Calu3 (cell line): ENCODE measurements at regions not wholly inside any gene's neighbourhood (a gene's known extent, or its start where the extent isn't known, plus 50 kb on each side); places are given as distances from the start of the nearest gene placed in this dataset.

Experiments
- BruUV-seq: library from RNA; stranded (reverse); fragments of 400-500 nt; replicated peaks from 2 replicates; lab custom pipeline; 2021; lab: Mats Ljungman, UMichigan
- CTCF ChIA-PET: fragments of 300-600 bp; sonication (Branson Sonifier 250); formaldehyde crosslinking; loops from one replicate; lab custom pipeline; 2022; ENCODE audit warnings: antibody characterized with exemption; lab: Charles Lee
- DNase-seq: peaks from one replicate; pipeline ENCODE4 v3.0.0; 2022
- H3K27ac Mint-ChIP-seq: one replicate; pipeline ENCODE4 v1.8.0; 2022; ENCODE audit warnings: mixed read lengths; ENCODE audit not compliant: unreplicated experiment
- H3K27me3 Mint-ChIP-seq: one replicate; pipeline ENCODE4 v1.8.0; 2022; ENCODE audit warnings: mixed read lengths; ENCODE audit not compliant: unreplicated experiment
- H3K36me3 Mint-ChIP-seq: one replicate; pipeline ENCODE4 v1.8.0; 2022; ENCODE audit warnings: mild to moderate bottlenecking, moderate library complexity, mixed read lengths; ENCODE audit not compliant: insufficient read depth, unreplicated experiment
- H3K4me1 Mint-ChIP-seq: one replicate; pipeline ENCODE4 v1.8.0; 2022; ENCODE audit warnings: mild to moderate bottlenecking, low read depth, mixed read lengths; ENCODE audit not compliant: unreplicated experiment
- H3K4me3 Mint-ChIP-seq: one replicate; pipeline ENCODE4 v1.8.0; 2022; ENCODE audit warnings: mild to moderate bottlenecking, low read depth, moderate library complexity, mixed read lengths; ENCODE audit not compliant: unreplicated experiment
- H3K9me3 Mint-ChIP-seq: one replicate; pipeline ENCODE4 v1.8.0; 2022; ENCODE audit warnings: low read depth, mixed read lengths; ENCODE audit not compliant: unreplicated experiment
- CTCF ChIP-seq: fragments of 200-600 bp; IDR thresholded peaks from one replicate; pipeline ENCODE4 v1.8.0; 2022; ENCODE audit warnings: antibody characterized with exemption; ENCODE audit not compliant: unreplicated experiment
- intact Hi-C: fragments of 100-400 bp; cut with micrococcal nuclease; formaldehyde crosslinking; loops from one replicate; pipeline ENCODE4 v1.10.0; 2022; ENCODE audit not compliant: unreplicated experiment

GRCh38 chr3:66552846-66553245, 52.0 kb upstream of the LRIG1 start:
- CTCF ChIA-PET, result no interaction called here
- TF ChIP-seq CTCF, result no peak

GRCh38 chr3:66553441-66554113, 52.8 kb upstream of the LRIG1 start:
- DNase-seq, result no peak
- intact Hi-C loops, result no loop called here
- no peaks in the 10 kb centered on the region for H3K36me3 Mint-ChIP-seq
- TF ChIP-seq CTCF, result no peak
- CTCF ChIA-PET, result no interaction called here
- H3K4me3 Mint-ChIP-seq, result no peak overlapping the region
- no peaks in the 10 kb centered on the region for H3K27me3 Mint-ChIP-seq
- BruUV-seq, result no TSS peak
- H3K27ac Mint-ChIP-seq, result no peak overlapping the region
- no peaks in the 10 kb centered on the region for H3K4me1 Mint-ChIP-seq
- H3K9me3 Mint-ChIP-seq, result no peaks in the 10 kb centered on the region

More at GRCh38 chr3:66552846-66553245, 52.0 kb upstream of the LRIG1 start:
- Mint-ChIP-seq H3K9me3 (no peaks in the 10 kb centered on the region), H3K36me3 (no peaks in the 10 kb centered on the region), H3K4me1 (no peaks in the 10 kb centered on the region), H3K27ac (no peak overlapping the region), H3K4me3 (no peak overlapping the region), H3K27me3 (no peaks in the 10 kb centered on the region)
- intact Hi-C loops, result no loop called here
- BruUV-seq, result no TSS peak
- no peak for DNase-seq

GRCh38 chr3:66554178-66554577, 53.4 kb upstream of the LRIG1 start:
- TF ChIP-seq CTCF, result no peak
- Mint-ChIP-seq H3K4me1 (no peaks in the 10 kb centered on the region), H3K4me3 (no peak overlapping the region), H3K9me3 (no peaks in the 10 kb centered on the region), H3K27ac (no peak overlapping the region), H3K27me3 (no peaks in the 10 kb centered on the region), H3K36me3 (no peaks in the 10 kb centered on the region)
- CTCF ChIA-PET, result no interaction called here
- no peak for DNase-seq
- intact Hi-C loops, result no loop called here
- no TSS peak for BruUV-seq

- no peaks in the 10 kb centered on the region for H3K27me3 Mint-ChIP-seq
- no peak overlapping the region for H3K4me3 Mint-ChIP-seq
- CTCF ChIA-PET, result interaction anchor here (0.5 kb wide), 1 partner anchor 16 kb away, joined by 3 read pairs; no protein-coding TSS in a partner anchor
- H3K9me3 Mint-ChIP-seq, result peaks cover 1% of the 10 kb centered on the region
- no peaks in the 10 kb centered on the region for H3K4me1 Mint-ChIP-seq
- no peaks in the 10 kb centered on the region for H3K36me3 Mint-ChIP-seq
- no peak overlapping the region for H3K27ac Mint-ChIP-seq
- intact Hi-C loops, result no loop called here
- BruUV-seq, result no TSS peak
- TF ChIP-seq CTCF, result no peak
- DNase-seq, result no peak
Observed at GRCh38 chr3:66555214-66555844, 54.5 kb upstream of the LRIG1 start.
